ENCODE measurements at regions not wholly inside any gene's neighbourhood (a gene's known extent, or its start where the extent isn't known, plus 50 kb on each side); places are given as distances from the start of the nearest gene placed in this dataset.

- no peak for TF ChIP-seq MYC (IDR thresholded peaks at IDR 0.05; ENCODE audit: insufficient read depth, insufficient read length, insufficient replicate concordance, low read length, severe bottlenecking)
- TF ChIP-seq, protein P1, sequence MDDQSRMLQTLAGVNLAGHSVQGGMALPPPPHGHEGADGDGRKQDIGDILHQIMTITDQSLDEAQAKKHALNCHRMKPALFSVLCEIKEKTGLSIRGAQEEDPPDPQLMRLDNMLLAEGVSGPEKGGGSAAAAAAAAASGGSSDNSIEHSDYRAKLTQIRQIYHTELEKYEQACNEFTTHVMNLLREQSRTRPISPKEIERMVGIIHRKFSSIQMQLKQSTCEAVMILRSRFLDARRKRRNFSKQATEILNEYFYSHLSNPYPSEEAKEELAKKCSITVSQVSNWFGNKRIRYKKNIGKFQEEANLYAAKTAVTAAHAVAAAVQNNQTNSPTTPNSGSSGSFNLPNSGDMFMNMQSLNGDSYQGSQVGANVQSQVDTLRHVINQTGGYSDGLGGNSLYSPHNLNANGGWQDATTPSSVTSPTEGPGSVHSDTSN (IDR thresholded peaks at IDR 0.05; ENCODE audit: insufficient replicate concordance, low read depth, low read length): no peak
- TF ChIP-seq GATAD2B (conservative IDR thresholded peaks at IDR 0.05; ENCODE audit: low read depth): no peak
- no peak for TF ChIP-seq EZH2 (IDR thresholded peaks at IDR 0.05; ENCODE audit: borderline replicate concordance, control insufficient read depth, low read depth, low read length)
These were observed 72.3 kb upstream of the RBBP8 start (continued) for GRCh38 chr18:22860807-22861206.

DNA sequence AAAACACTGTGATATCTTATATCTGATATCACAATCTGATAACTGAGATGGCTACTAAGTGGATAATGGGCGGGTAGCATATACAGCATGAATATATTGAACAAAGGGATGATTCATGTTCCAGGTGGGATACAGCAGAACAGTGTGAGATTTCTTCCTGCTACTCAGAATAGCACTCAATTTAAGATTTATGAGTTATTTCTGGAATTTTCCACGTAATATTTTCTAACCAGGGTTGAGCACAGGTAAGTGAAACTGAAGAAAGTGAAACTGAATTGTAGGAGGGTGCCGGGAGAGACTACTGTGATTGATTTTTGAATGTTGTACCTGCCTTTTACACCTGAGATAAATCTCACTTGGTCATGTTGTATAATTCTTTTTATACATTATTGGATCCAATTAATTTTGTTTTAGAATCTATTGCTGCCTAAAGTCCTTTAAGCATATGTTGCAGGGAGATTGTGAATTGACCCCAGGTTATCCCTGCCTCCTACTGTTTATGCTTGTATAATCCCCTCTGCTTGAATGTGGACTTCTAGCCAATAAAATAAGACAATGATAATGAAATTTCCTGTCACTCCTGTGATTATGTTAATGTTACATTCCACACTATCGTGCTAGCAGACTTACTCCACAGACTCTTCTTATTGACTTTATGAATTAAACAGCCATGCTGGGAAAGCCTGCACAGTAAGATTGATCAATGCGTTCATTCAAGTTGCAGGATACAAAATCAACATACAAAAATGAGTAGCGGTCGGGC, 67.6 kb upstream of the RBBP8 start:
- no peak for DNase-seq (ENCODE audit: low read depth, low spot score)
- Histone ChIP-seq H3K4me2 (ENCODE audit: control insufficient read depth, insufficient read depth) (no peak overlapping the region), H4K20me1 (ENCODE audit: control insufficient read depth, insufficient read depth) (no peaks in the 10 kb centered on the region), H3K4me3 (no peak overlapping the region), H3K36me3 (ENCODE audit: control insufficient read depth in 2 of 2, insufficient read depth in 2 of 2, low read length in 1 of 2) (no peaks in the 10 kb centered on the region), H3K27ac (ENCODE audit: control insufficient read depth, insufficient read depth) (no peak overlapping the region), H3K4me1 (ENCODE audit: control insufficient read depth, insufficient read depth, low read length) (no peaks in the 10 kb centered on the region), H2AFZ (ENCODE audit: control insufficient read depth, low read depth, low read length) (no peak overlapping the region), H3K27me3 (replicated peaks in 1 of 2; ENCODE audit: control insufficient read depth in 2 of 2, insufficient read depth in 2 of 2, low read length in 1 of 2) (no peaks in the 10 kb centered on the region; a peak in 1 of 4 replicates), H3K9me3 (replicated peaks; ENCODE audit: control insufficient read depth, insufficient read depth, low read length) (no peaks in the 10 kb centered on the region), H3K79me2 (ENCODE audit: control insufficient read depth, insufficient read depth, low read length) (no peaks in the 10 kb centered on the region), H3K9ac (ENCODE audit: control insufficient read depth, insufficient read depth, low read length) (no peak overlapping the region)
- no peak for ATAC-seq
- FAIRE-seq: no peak
- intact Hi-C loops (cut with micrococcal nuclease; ENCODE audit: unreplicated experiment): no loop called here
- in situ Hi-C loops (cut with MboI): no loop called here
- ChIA-PET CTCF (no interaction called here), SMC1A (ENCODE audit: uncharacterized antibody, unreplicated experiment) (no interaction called here), POLR2A (no interaction called here), RAD21 (ENCODE audit: unreplicated experiment) (no interaction called here)
- no TSS peak for BruUV-seq (replicated peaks)
- WGBS (ENCODE audit: insufficient coverage, insufficient replicate concordance, low lambda C conversion rate, missing lambda C conversion rate): 44% methylated on average over 7 of the region's 7 CpGs
- TF ChIP-seq, protein P2, sequence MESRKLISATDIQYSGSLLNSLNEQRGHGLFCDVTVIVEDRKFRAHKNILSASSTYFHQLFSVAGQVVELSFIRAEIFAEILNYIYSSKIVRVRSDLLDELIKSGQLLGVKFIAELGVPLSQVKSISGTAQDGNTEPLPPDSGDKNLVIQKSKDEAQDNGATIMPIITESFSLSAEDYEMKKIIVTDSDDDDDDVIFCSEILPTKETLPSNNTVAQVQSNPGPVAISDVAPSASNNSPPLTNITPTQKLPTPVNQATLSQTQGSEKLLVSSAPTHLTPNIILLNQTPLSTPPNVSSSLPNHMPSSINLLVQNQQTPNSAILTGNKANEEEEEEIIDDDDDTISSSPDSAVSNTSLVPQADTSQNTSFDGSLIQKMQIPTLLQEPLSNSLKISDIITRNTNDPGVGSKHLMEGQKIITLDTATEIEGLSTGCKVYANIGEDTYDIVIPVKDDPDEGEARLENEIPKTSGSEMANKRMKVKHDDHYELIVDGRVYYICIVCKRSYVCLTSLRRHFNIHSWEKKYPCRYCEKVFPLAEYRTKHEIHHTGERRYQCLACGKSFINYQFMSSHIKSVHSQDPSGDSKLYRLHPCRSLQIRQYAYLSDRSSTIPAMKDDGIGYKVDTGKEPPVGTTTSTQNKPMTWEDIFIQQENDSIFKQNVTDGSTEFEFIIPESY (IDR thresholded peaks at IDR 0.05): no peak
- TF ChIP-seq SIX5 (IDR thresholded peaks at IDR 0.05; ENCODE audit: low read depth, low read length, severe bottlenecking): no peak
- no peak for TF ChIP-seq JUND (IDR thresholded peaks at IDR 0.05; ENCODE audit: low read depth, low read length)
- TF ChIP-seq PKNOX1 (IDR thresholded peaks at IDR 0.05): no peak
- TF ChIP-seq SIN3A (IDR thresholded peaks at IDR 0.05; ENCODE audit: low read depth, low read length): no peak
- no peak for TF ChIP-seq YY1 (IDR thresholded peaks at IDR 0.05; ENCODE audit: low read depth, low read length)
- TF ChIP-seq EGR1 (IDR thresholded peaks at IDR 0.05; ENCODE audit: borderline replicate concordance in 1 of 2, low read depth in 2 of 2, low read length in 2 of 2): no peak
- TF ChIP-seq YBX1 (IDR thresholded peaks at IDR 0.05): no peak
- TF ChIP-seq, protein P3, sequence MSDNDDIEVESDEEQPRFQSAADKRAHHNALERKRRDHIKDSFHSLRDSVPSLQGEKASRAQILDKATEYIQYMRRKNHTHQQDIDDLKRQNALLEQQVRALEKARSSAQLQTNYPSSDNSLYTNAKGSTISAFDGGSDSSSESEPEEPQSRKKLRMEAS (IDR thresholded peaks at IDR 0.05; ENCODE audit: low read depth, low read length): no peak
- TF ChIP-seq ZNF207 (IDR thresholded peaks at IDR 0.05; ENCODE audit: borderline replicate concordance): no peak
- TF ChIP-seq, protein P4, sequence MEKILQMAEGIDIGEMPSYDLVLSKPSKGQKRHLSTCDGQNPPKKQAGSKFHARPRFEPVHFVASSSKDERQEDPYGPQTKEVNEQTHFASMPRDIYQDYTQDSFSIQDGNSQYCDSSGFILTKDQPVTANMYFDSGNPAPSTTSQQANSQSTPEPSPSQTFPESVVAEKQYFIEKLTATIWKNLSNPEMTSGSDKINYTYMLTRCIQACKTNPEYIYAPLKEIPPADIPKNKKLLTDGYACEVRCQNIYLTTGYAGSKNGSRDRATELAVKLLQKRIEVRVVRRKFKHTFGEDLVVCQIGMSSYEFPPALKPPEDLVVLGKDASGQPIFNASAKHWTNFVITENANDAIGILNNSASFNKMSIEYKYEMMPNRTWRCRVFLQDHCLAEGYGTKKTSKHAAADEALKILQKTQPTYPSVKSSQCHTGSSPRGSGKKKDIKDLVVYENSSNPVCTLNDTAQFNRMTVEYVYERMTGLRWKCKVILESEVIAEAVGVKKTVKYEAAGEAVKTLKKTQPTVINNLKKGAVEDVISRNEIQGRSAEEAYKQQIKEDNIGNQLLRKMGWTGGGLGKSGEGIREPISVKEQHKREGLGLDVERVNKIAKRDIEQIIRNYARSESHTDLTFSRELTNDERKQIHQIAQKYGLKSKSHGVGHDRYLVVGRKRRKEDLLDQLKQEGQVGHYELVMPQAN (conservative IDR thresholded peaks at IDR 0.05): no peak
- TF ChIP-seq BMI1 (IDR thresholded peaks at IDR 0.05; ENCODE audit: borderline replicate concordance): no peak

Measured in GM12878 (cell line).